ENCODE measurements at regions not wholly inside any gene's neighbourhood (a gene's known extent, or its start where the extent isn't known, plus 50 kb on each side); places are given as distances from the start of the nearest gene placed in this dataset.

DNA sequence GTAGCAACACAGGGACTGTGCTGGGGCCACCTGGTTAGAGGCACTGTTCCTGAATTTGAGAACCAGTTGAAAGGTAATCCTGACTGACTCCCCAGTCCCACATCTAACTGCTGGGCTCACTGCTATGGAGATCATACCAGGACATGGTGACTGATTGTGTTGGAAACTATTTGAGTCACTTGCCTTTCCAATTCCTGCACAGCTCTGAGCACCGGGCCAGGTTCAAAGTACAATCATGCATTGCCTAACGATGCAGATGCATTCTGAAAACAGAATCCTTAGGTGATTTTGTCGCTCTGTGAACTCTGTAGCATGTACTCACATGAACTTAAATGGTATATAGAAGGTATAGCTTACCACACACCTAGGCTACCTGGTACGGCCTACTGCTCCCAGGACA lies 215.3 kb downstream of the BMP7 start:
- H3K4me2 ChIP-seq (ENCODE audit: low read length): no peak overlapping the region
- no peaks in the 10 kb centered on the region for H3K79me2 ChIP-seq (ENCODE audit: control insufficient read depth, insufficient read depth, low read length)
- no peak overlapping the region for H3K23ac ChIP-seq (ENCODE audit: low read length)
- no peak overlapping the region for H4K8ac ChIP-seq (ENCODE audit: low read depth, low read length)
- H2BK5ac ChIP-seq (ENCODE audit: low read length): no peak overlapping the region
- no peaks in the 10 kb centered on the region for H3K27me3 ChIP-seq (ENCODE audit: insufficient read depth, low read length, poor library complexity)
- H4K5ac ChIP-seq (ENCODE audit: low read length): no peak overlapping the region
- H3K4ac ChIP-seq (ENCODE audit: low read depth, low read length): no peak overlapping the region
- H3K36me3 ChIP-seq (ENCODE audit: control insufficient read depth, insufficient read depth, low read length): no peaks in the 10 kb centered on the region
- WGBS (ENCODE audit: extremely low coverage, insufficient coverage, low lambda C conversion rate): no CpG with 5 or more reads among the region's 4 CpGs
- no peak overlapping the region for H3K4me3 ChIP-seq (ENCODE audit: low read length)
- no peaks in the 10 kb centered on the region for H3K4me1 ChIP-seq (ENCODE audit: control insufficient read depth, low read depth, low read length)
- no peak overlapping the region for H3K9ac ChIP-seq (ENCODE audit: low read length)
- no peak overlapping the region for H3K27ac ChIP-seq (ENCODE audit: low read depth, low read length)
- no peak overlapping the region for H2AK5ac ChIP-seq (ENCODE audit: low read length)
- no peak overlapping the region for H2BK15ac ChIP-seq (replicated peaks; ENCODE audit: low read depth)
- no peak overlapping the region for H3K56ac ChIP-seq (ENCODE audit: low read length)
- no peak overlapping the region for H2BK120ac ChIP-seq (ENCODE audit: low read depth, low read length)
- no peaks in the 10 kb centered on the region for H3K79me1 ChIP-seq (ENCODE audit: low read length)
- no peak overlapping the region for H3K18ac ChIP-seq (ENCODE audit: low read length)
- no peak for DNase-seq

DNA sequence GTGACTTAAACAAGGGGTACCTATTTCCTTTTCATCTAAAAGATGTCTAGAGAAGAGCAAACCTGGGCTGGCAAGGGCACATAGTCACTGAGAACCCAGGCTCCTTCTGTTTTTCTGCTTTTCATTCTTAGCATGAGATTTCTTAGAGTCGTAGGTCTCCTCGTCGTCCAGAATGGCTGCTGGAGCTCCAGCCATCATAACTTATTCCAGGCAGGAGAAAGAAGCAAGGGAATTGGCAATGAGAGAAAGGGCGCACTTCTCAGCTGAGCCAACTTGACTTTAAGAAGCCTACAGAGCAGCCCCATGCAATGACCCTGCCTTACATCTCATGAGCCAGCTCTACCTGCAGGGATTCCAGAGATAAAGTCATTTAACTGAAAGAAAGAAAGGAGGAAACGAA lies 213.4 kb downstream of the BMP7 start:
- WGBS (ENCODE audit: extremely low coverage, insufficient coverage, low lambda C conversion rate): no CpG with 5 or more reads among the region's 5 CpGs

DNA sequence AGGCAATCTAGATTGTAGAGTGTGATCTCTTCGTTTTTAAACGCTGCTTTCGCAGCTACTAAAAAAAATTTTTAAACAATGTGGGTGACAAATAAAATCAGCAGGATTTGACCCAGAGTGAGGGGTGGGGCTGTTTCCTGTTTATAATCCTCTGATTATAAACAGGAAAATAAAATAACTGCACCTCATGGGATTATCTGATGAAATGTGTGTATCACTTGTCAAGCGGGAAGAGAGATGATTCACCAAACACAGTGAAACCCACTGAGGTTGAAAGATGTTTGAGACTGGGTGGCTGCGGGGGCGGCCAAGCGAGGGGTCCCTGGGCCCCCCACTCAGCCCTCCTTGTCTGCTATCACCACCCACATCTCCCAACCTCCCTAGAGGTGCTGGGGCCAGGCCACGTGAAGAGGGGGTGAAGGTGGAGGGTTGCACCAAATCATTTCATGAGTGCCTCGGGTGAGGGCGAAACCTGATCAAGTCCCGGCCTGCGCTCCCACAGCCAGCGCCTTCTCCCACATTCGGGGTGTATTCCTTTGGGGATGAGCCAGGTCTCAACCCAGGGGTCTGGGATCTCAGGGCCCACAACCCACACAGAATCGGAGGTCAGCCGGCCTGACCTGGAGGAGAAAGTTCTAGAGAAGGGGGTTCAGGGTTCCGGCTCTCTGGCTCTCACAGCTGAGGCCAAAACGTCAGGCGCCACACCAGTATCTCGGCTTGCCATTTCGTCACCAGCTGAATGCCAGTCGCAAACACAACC lies 212.5 kb downstream of the BMP7 start:
- Histone ChIP-seq H3K4ac (ENCODE audit: low read depth, low read length) (no peak overlapping the region), H3K79me1 (ENCODE audit: low read length) (no peaks in the 10 kb centered on the region), H3K23ac (ENCODE audit: low read length) (no peak overlapping the region), H2BK120ac (ENCODE audit: low read depth, low read length) (no peak overlapping the region), H3K27me3 (ENCODE audit: insufficient read depth, low read length, poor library complexity) (no peaks in the 10 kb centered on the region), H3K4me2 (ENCODE audit: low read length) (no peak overlapping the region), H3K4me3 (ENCODE audit: low read length) (no peak overlapping the region), H4K8ac (ENCODE audit: low read depth, low read length) (no peak overlapping the region), H3K79me2 (ENCODE audit: control insufficient read depth, insufficient read depth, low read length) (no peaks in the 10 kb centered on the region), H3K56ac (ENCODE audit: low read length) (no peak overlapping the region), H3K9ac (ENCODE audit: low read length) (no peak overlapping the region), H3K18ac (ENCODE audit: low read length) (no peak overlapping the region), H2BK15ac (replicated peaks; ENCODE audit: low read depth) (no peak overlapping the region), H3K4me1 (ENCODE audit: control insufficient read depth, low read depth, low read length) (no peaks in the 10 kb centered on the region), H3K27ac (ENCODE audit: low read depth, low read length) (no peak overlapping the region), H2AK5ac (ENCODE audit: low read length) (no peak overlapping the region), H4K5ac (ENCODE audit: low read length) (no peak overlapping the region), H2BK5ac (ENCODE audit: low read length) (no peak overlapping the region), H3K36me3 (ENCODE audit: control insufficient read depth, insufficient read depth, low read length) (no peaks in the 10 kb centered on the region)
- no peak for DNase-seq
- no CpG with 5 or more reads among the region's 22 CpGs for WGBS (ENCODE audit: extremely low coverage, insufficient coverage, low lambda C conversion rate)

More for the DNA sequence above, 213.4 kb downstream of the BMP7 start:
- no peaks in the 10 kb centered on the region for H3K4me1 ChIP-seq (ENCODE audit: control insufficient read depth, low read depth, low read length)
- no peak overlapping the region for H3K4me2 ChIP-seq (ENCODE audit: low read length)
- no peak overlapping the region for H3K27ac ChIP-seq (ENCODE audit: low read depth, low read length)
- H3K36me3 ChIP-seq (ENCODE audit: control insufficient read depth, insufficient read depth, low read length): no peaks in the 10 kb centered on the region
- H2BK5ac ChIP-seq (ENCODE audit: low read length): no peak overlapping the region
- H3K4me3 ChIP-seq (ENCODE audit: low read length): no peak overlapping the region
- no peak overlapping the region for H3K18ac ChIP-seq (ENCODE audit: low read length)
- no peak overlapping the region for H3K4ac ChIP-seq (ENCODE audit: low read depth, low read length)
- no peak overlapping the region for H4K8ac ChIP-seq (ENCODE audit: low read depth, low read length)
- H4K5ac ChIP-seq (ENCODE audit: low read length): no peak overlapping the region
- H2BK15ac ChIP-seq (replicated peaks; ENCODE audit: low read depth): no peak overlapping the region
- no peaks in the 10 kb centered on the region for H3K27me3 ChIP-seq (ENCODE audit: insufficient read depth, low read length, poor library complexity)
- no peak overlapping the region for H3K56ac ChIP-seq (ENCODE audit: low read length)
- no peak overlapping the region for H2AK5ac ChIP-seq (ENCODE audit: low read length)
- H3K79me2 ChIP-seq (ENCODE audit: control insufficient read depth, insufficient read depth, low read length): no peaks in the 10 kb centered on the region
- DNase-seq: no peak
- no peak overlapping the region for H3K23ac ChIP-seq (ENCODE audit: low read length)
- no peak overlapping the region for H2BK120ac ChIP-seq (ENCODE audit: low read depth, low read length)
- no peaks in the 10 kb centered on the region for H3K79me1 ChIP-seq (ENCODE audit: low read length)
- H3K9ac ChIP-seq (ENCODE audit: low read length): no peak overlapping the region

DNA sequence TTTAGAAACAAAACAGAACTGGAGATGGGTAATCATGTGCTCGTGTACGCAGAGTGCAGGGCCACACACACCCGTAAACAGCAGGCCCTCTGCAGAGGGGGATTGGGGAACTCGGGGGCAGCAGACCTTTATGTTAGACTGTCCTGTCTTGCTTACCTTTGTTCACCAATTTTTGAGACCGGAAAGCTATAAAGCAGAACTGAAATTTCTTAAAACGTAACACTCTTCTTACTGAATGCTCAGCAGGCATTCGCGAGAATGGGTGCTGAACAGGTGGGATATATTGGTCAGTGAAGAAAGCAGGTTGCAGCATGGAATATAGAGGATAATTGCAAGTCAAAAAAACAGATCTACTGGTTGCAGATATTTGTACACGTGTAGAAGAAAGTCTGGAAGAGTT lies 211.1 kb downstream of the BMP7 start:
- Histone ChIP-seq H4K5ac (ENCODE audit: low read length) (no peak overlapping the region), H3K9ac (ENCODE audit: low read length) (no peak overlapping the region), H3K27me3 (ENCODE audit: insufficient read depth, low read length, poor library complexity) (no peaks in the 10 kb centered on the region), H3K27ac (ENCODE audit: low read depth, low read length) (no peak overlapping the region), H3K79me1 (ENCODE audit: low read length) (no peaks in the 10 kb centered on the region), H3K79me2 (ENCODE audit: control insufficient read depth, insufficient read depth, low read length) (no peaks in the 10 kb centered on the region), H2AK5ac (ENCODE audit: low read length) (no peak overlapping the region), H3K18ac (ENCODE audit: low read length) (no peak overlapping the region), H3K23ac (ENCODE audit: low read length) (no peak overlapping the region), H3K4ac (ENCODE audit: low read depth, low read length) (no peak overlapping the region), H3K36me3 (ENCODE audit: control insufficient read depth, insufficient read depth, low read length) (no peaks in the 10 kb centered on the region), H3K4me1 (ENCODE audit: control insufficient read depth, low read depth, low read length) (no peaks in the 10 kb centered on the region), H2BK5ac (ENCODE audit: low read length) (no peak overlapping the region), H2BK15ac (replicated peaks; ENCODE audit: low read depth) (no peak overlapping the region), H3K4me2 (ENCODE audit: low read length) (no peak overlapping the region), H4K8ac (ENCODE audit: low read depth, low read length) (no peak overlapping the region), H3K4me3 (ENCODE audit: low read length) (no peak overlapping the region), H3K56ac (ENCODE audit: low read length) (no peak overlapping the region), H2BK120ac (ENCODE audit: low read depth, low read length) (no peak overlapping the region)
- no peak for DNase-seq
- WGBS (ENCODE audit: extremely low coverage, insufficient coverage, low lambda C conversion rate): no CpG with 5 or more reads among the region's 9 CpGs

DNA sequence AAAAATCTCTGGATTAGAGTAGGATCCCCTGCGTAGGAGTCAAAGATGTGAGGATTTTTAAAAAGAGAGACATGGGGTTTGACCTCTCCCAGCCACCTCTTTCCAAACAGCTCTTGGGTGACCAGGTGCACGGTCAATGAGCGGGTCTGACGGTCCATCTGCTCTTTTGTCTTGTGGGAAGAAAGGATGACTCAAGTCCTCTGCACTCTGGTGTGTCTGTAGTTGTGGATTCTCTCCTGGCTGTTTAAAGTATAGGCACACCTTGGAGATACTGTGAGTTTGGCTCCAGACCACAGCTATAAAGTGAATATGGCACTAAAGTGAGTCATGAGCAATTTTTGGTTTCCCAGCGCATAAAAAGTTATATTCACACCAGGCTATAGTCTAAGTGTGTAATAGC lies 209.8 kb downstream of the BMP7 start:
- no peak for DNase-seq
- Histone ChIP-seq H3K4me1 (ENCODE audit: control insufficient read depth, low read depth, low read length) (no peaks in the 10 kb centered on the region), H3K27ac (ENCODE audit: low read depth, low read length) (no peak overlapping the region), H3K27me3 (ENCODE audit: insufficient read depth, low read length, poor library complexity) (no peaks in the 10 kb centered on the region), H4K8ac (ENCODE audit: low read depth, low read length) (no peak overlapping the region), H3K4me2 (ENCODE audit: low read length) (no peak overlapping the region), H2BK120ac (ENCODE audit: low read depth, low read length) (no peak overlapping the region), H2BK15ac (replicated peaks; ENCODE audit: low read depth) (no peak overlapping the region), H2AK5ac (ENCODE audit: low read length) (no peak overlapping the region), H4K5ac (ENCODE audit: low read length) (no peak overlapping the region), H3K4me3 (ENCODE audit: low read length) (no peak overlapping the region), H3K79me1 (ENCODE audit: low read length) (no peaks in the 10 kb centered on the region), H3K36me3 (ENCODE audit: control insufficient read depth, insufficient read depth, low read length) (no peaks in the 10 kb centered on the region), H2BK5ac (ENCODE audit: low read length) (no peak overlapping the region), H3K9ac (ENCODE audit: low read length) (no peak overlapping the region), H3K4ac (ENCODE audit: low read depth, low read length) (no peak overlapping the region), H3K56ac (ENCODE audit: low read length) (no peak overlapping the region), H3K23ac (ENCODE audit: low read length) (no peak overlapping the region), H3K79me2 (ENCODE audit: control insufficient read depth, insufficient read depth, low read length) (no peaks in the 10 kb centered on the region), H3K18ac (ENCODE audit: low read length) (no peak overlapping the region)
- no CpG with 5 or more reads among the region's 5 CpGs for WGBS (ENCODE audit: extremely low coverage, insufficient coverage, low lambda C conversion rate)

DNA sequence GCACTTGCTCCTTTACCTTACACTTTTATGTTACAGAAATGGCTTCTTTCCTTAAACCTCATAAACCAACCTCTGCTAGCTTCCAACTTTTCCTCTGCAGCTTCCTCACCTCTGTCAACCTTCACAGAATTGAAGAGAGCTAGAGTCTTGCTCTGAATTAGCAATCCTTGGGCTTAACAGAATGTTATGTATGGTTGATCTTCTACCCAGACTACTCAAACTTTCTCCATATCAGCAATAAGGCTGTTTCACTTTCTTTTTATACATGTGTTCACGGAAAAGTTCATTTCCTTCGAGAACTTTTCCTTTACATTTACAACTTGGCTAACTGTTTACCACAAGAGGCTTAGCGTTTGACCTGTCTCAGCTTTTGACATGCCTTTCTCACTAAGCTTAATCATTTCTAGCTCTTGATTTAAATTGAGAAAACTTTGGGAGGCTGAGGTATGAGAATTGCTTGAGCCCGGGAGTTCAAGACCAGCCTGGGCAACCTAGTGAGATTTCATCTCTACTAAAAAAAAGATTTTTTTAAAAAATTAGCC lies 207.3 kb downstream of the BMP7 start:
- DNase-seq: no peak

More for the DNA sequence above, 207.3 kb downstream of the BMP7 start:
- no peak overlapping the region for H3K9ac ChIP-seq (ENCODE audit: low read length)
- no peak overlapping the region for H3K27ac ChIP-seq (ENCODE audit: low read depth, low read length)
- no peaks in the 10 kb centered on the region for H3K79me2 ChIP-seq (ENCODE audit: control insufficient read depth, insufficient read depth, low read length)
- no peak overlapping the region for H3K18ac ChIP-seq (ENCODE audit: low read length)
- no peaks in the 10 kb centered on the region for H3K4me1 ChIP-seq (ENCODE audit: control insufficient read depth, low read depth, low read length)
- no peaks in the 10 kb centered on the region for H3K79me1 ChIP-seq (ENCODE audit: low read length)
- no peak overlapping the region for H3K4ac ChIP-seq (ENCODE audit: low read depth, low read length)
- no peak overlapping the region for H2BK5ac ChIP-seq (ENCODE audit: low read length)
- no CpG with 5 or more reads among the region's 4 CpGs for WGBS (ENCODE audit: extremely low coverage, insufficient coverage, low lambda C conversion rate)
- no peak overlapping the region for H2BK120ac ChIP-seq (ENCODE audit: low read depth, low read length)
- H4K8ac ChIP-seq (ENCODE audit: low read depth, low read length): no peak overlapping the region
- H4K5ac ChIP-seq (ENCODE audit: low read length): no peak overlapping the region
- H3K4me2 ChIP-seq (ENCODE audit: low read length): no peak overlapping the region
- no peak overlapping the region for H3K56ac ChIP-seq (ENCODE audit: low read length)
- H3K23ac ChIP-seq (ENCODE audit: low read length): no peak overlapping the region
- no peak overlapping the region for H2AK5ac ChIP-seq (ENCODE audit: low read length)
- H3K4me3 ChIP-seq (ENCODE audit: low read length): no peak overlapping the region
- no peaks in the 10 kb centered on the region for H3K27me3 ChIP-seq (ENCODE audit: insufficient read depth, low read length, poor library complexity)
- no peaks in the 10 kb centered on the region for H3K36me3 ChIP-seq (ENCODE audit: control insufficient read depth, insufficient read depth, low read length)
- H2BK15ac ChIP-seq (replicated peaks; ENCODE audit: low read depth): no peak overlapping the region
